ENCODE measurements at regions not wholly inside any gene's neighbourhood (a gene's known extent, or its start where the extent isn't known, plus 50 kb on each side); places are given as distances from the start of the nearest gene placed in this dataset.

DNA sequence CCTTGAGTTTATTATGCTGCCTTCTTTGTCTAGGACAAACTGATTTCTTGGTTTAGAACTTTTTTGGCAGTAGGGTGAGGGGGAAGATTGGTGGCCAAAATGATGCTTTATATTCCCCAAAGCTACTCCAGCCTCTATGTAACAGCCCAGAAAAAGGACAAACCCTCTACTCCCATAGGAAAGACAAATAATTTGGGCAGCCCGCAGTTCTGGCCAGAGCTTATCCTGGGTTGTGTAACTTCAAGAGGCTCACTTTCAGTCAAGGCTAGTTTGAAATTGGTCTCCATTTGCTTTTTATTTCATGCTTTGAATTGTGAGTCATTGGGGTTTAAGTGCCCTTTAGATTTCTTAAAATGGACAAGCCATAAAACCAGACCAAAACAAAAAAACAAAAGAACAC is 142.3 kb downstream of the OLFM4 start:
- Histone ChIP-seq H3K4me3 (ENCODE audit: control insufficient read depth in 2 of 3, extremely low read depth in 1 of 3, insufficient read depth in 2 of 3, low read depth in 1 of 3, low read length in 3 of 3) (no peak overlapping the region), H4K20me1 (ENCODE audit: control insufficient read depth, extremely low read depth, insufficient read depth, low read length) (no peaks in the 10 kb centered on the region), H3K79me2 (ENCODE audit: control insufficient read depth, insufficient read depth, low read length) (no peaks in the 10 kb centered on the region), H3K27ac (ENCODE audit: control insufficient read depth, insufficient read depth, low read length) (no peak overlapping the region), H3K9me3 (ENCODE audit: control insufficient read depth, low read depth, low read length) (no peaks in the 10 kb centered on the region), H3K27me3 (ENCODE audit: control insufficient read depth, extremely low read depth, insufficient read depth, low read length) (no peaks in the 10 kb centered on the region), H3K9ac (ENCODE audit: control insufficient read depth, extremely low read depth, insufficient read depth, low read length) (no peak overlapping the region), H3K36me3 (ENCODE audit: control insufficient read depth in 2 of 2, extremely low read depth in 1 of 2, insufficient read depth in 2 of 2, low read length in 2 of 2) (no peaks in the 10 kb centered on the region), H3K9me1 (ENCODE audit: control insufficient read depth, extremely low read depth, insufficient read depth, low read length) (no peaks in the 10 kb centered on the region), H3K4me1 (ENCODE audit: control insufficient read depth, extremely low read depth, insufficient read depth, low read length) (no peaks in the 10 kb centered on the region), H2AFZ (ENCODE audit: control insufficient read depth, low read length) (no peak overlapping the region), H3K4me2 (ENCODE audit: control insufficient read depth, extremely low read depth, insufficient read depth, low read depth, low read length) (no peak overlapping the region)
- dilution Hi-C loops (cut with MboI; ENCODE audit: extremely low pct_ligation_motif_present, low sequenced_read_pairs): no loop called here
- FAIRE-seq: no peak
- TF ChIP-seq CTCF (optimal IDR thresholded peaks at IDR 0.05 in 1 of 3, IDR thresholded peaks at IDR 0.05 in 1 of 3, conservative IDR thresholded peaks at IDR 0.05 in 1 of 3; ENCODE audit: extremely low read depth in 1 of 3, insufficient read depth in 2 of 3, low read length in 3 of 3): no peak
- TF ChIP-seq EZH2 (IDR thresholded peaks at IDR 0.05; ENCODE audit: low read length): no peak
- DNase-seq (ENCODE audit: low read depth, low spot score): no peak

GRCh38 chr13:53174545-53174944 is 145.9 kb downstream of the OLFM4 start:
- Histone ChIP-seq H3K27me3 (ENCODE audit: control insufficient read depth, extremely low read depth, insufficient read depth, low read length) (no peaks in the 10 kb centered on the region), H3K9me3 (ENCODE audit: control insufficient read depth, low read depth, low read length) (no peaks in the 10 kb centered on the region), H3K27ac (ENCODE audit: control insufficient read depth, insufficient read depth, low read length) (no peak overlapping the region), H4K20me1 (ENCODE audit: control insufficient read depth, extremely low read depth, insufficient read depth, low read length) (no peaks in the 10 kb centered on the region), H3K4me2 (ENCODE audit: control insufficient read depth, extremely low read depth, insufficient read depth, low read depth, low read length) (no peak overlapping the region), H3K4me1 (ENCODE audit: control insufficient read depth, extremely low read depth, insufficient read depth, low read length) (no peaks in the 10 kb centered on the region), H2AFZ (ENCODE audit: control insufficient read depth, low read length) (no peak overlapping the region), H3K9me1 (ENCODE audit: control insufficient read depth, extremely low read depth, insufficient read depth, low read length) (no peaks in the 10 kb centered on the region), H3K79me2 (ENCODE audit: control insufficient read depth, insufficient read depth, low read length) (no peaks in the 10 kb centered on the region), H3K9ac (ENCODE audit: control insufficient read depth, extremely low read depth, insufficient read depth, low read length) (no peak overlapping the region), H3K4me3 (ENCODE audit: control insufficient read depth in 2 of 3, extremely low read depth in 1 of 3, insufficient read depth in 2 of 3, low read depth in 1 of 3, low read length in 3 of 3) (no peak overlapping the region), H3K36me3 (ENCODE audit: control insufficient read depth in 2 of 2, extremely low read depth in 1 of 2, insufficient read depth in 2 of 2, low read length in 2 of 2) (no peaks in the 10 kb centered on the region)
- TF ChIP-seq CTCF (optimal IDR thresholded peaks at IDR 0.05 in 1 of 3, IDR thresholded peaks at IDR 0.05 in 1 of 3, conservative IDR thresholded peaks at IDR 0.05 in 1 of 3; ENCODE audit: extremely low read depth in 1 of 3, insufficient read depth in 2 of 3, low read length in 3 of 3): no peak
- no peak for TF ChIP-seq EZH2 (IDR thresholded peaks at IDR 0.05; ENCODE audit: low read length)
- dilution Hi-C loops (cut with MboI; ENCODE audit: extremely low pct_ligation_motif_present, low sequenced_read_pairs): no loop called here
- DNase-seq (ENCODE audit: low read depth, low spot score) (no peak), FAIRE-seq (no peak)
